Stimulated activated memory B cell treated with anti-CD40 and anti-IgM and Interleukin-4, amounts not matched to agents 10 μg/mL and 1 μg/mL and 100 μg/mL, for 72 hours (primary cell): ENCODE measurements at regions not wholly inside any gene's neighbourhood (a gene's known extent, or its start where the extent isn't known, plus 50 kb on each side); places are given as distances from the start of the nearest gene placed in this dataset.
"Not testable (repeated sequence)": the region's sequence is repeated elsewhere in the genome, so short reads cannot be mapped to it uniquely, and the experiment has no call there.

Experiments used
- ATAC-seq: fragments of 150-1000 bp; cut with Tn5 transposase; 2 replicates; pipeline ENCODE4 v1.10.0; 2021
- H3K27ac Mint-ChIP-seq: one replicate; pipeline ENCODE4 v1.8.0; 2022; ENCODE audit warnings: mild to moderate bottlenecking, mixed read lengths
- H3K27me3 Mint-ChIP-seq: one replicate; pipeline ENCODE4 v1.8.0; 2022; ENCODE audit warnings: mixed read lengths
- H3K36me3 Mint-ChIP-seq: one replicate; pipeline ENCODE4 v1.8.0; 2022; ENCODE audit warnings: mixed read lengths
- H3K4me1 Mint-ChIP-seq: one replicate; pipeline ENCODE4 v1.8.0; 2022; ENCODE audit warnings: mixed read lengths
- H3K4me3 Mint-ChIP-seq: one replicate; pipeline ENCODE4 v1.8.0; 2022; ENCODE audit warnings: mild to moderate bottlenecking, moderate library complexity, mixed read lengths
- H3K9me3 Mint-ChIP-seq: one replicate; pipeline ENCODE4 v1.8.0; 2022; ENCODE audit warnings: mixed read lengths

- not testable (repeated sequence) for H3K27me3 Mint-ChIP-seq, H3K36me3 Mint-ChIP-seq, H3K4me1 Mint-ChIP-seq, H3K27ac Mint-ChIP-seq, H3K9me3 Mint-ChIP-seq, H3K4me3 Mint-ChIP-seq
- peak; percentile 56 for ATAC-seq
Measured at GRCh38 chr1:206367955-206368622, 102.2 kb upstream of the IKBKE start.

GRCh38 chr1:206374725-206375124 is 95.6 kb upstream of the IKBKE start:
- not testable (repeated sequence) for H3K27me3 Mint-ChIP-seq, H3K27ac Mint-ChIP-seq, H3K36me3 Mint-ChIP-seq, H3K4me1 Mint-ChIP-seq, H3K4me3 Mint-ChIP-seq, ATAC-seq, H3K9me3 Mint-ChIP-seq

GRCh38 chr1:206375552-206375951 is 94.7 kb upstream of the IKBKE start:
- not testable (repeated sequence) for H3K27me3 Mint-ChIP-seq, ATAC-seq, H3K4me1 Mint-ChIP-seq, H3K36me3 Mint-ChIP-seq, H3K9me3 Mint-ChIP-seq, H3K27ac Mint-ChIP-seq, H3K4me3 Mint-ChIP-seq

GRCh38 chr1:206378506-206378905 is 91.8 kb upstream of the IKBKE start:
- H3K4me1 Mint-ChIP-seq, H3K27me3 Mint-ChIP-seq, ATAC-seq, H3K36me3 Mint-ChIP-seq, H3K27ac Mint-ChIP-seq, H3K9me3 Mint-ChIP-seq, H3K4me3 Mint-ChIP-seq: not testable (repeated sequence)

GRCh38 chr1:206379245-206379644 is 91.0 kb upstream of the IKBKE start:
- H3K27me3 Mint-ChIP-seq, H3K27ac Mint-ChIP-seq, ATAC-seq, H3K4me3 Mint-ChIP-seq, H3K4me1 Mint-ChIP-seq, H3K36me3 Mint-ChIP-seq, H3K9me3 Mint-ChIP-seq: not testable (repeated sequence)

- not testable (repeated sequence) for H3K27me3 Mint-ChIP-seq, ATAC-seq, H3K36me3 Mint-ChIP-seq, H3K4me3 Mint-ChIP-seq, H3K4me1 Mint-ChIP-seq, H3K27ac Mint-ChIP-seq, H3K9me3 Mint-ChIP-seq
Measured at GRCh38 chr1:206380163-206380790, 90.0 kb upstream of the IKBKE start.

GRCh38 chr1:206380791-206381610 is 89.3 kb upstream of the IKBKE start:
- H3K4me3 Mint-ChIP-seq, H3K9me3 Mint-ChIP-seq, H3K27me3 Mint-ChIP-seq, H3K4me1 Mint-ChIP-seq, H3K36me3 Mint-ChIP-seq, H3K27ac Mint-ChIP-seq: not testable (repeated sequence)
- peak; percentile 76 for ATAC-seq

- H3K36me3 Mint-ChIP-seq, H3K27ac Mint-ChIP-seq, H3K4me3 Mint-ChIP-seq: not testable (repeated sequence)
Measured at GRCh38 chr1:206384029-206384807, 86.1 kb upstream of the IKBKE start.

GRCh38 chr1:206384891-206385290 is 85.4 kb upstream of the IKBKE start:
- not testable (repeated sequence) for H3K9me3 Mint-ChIP-seq, H3K36me3 Mint-ChIP-seq, H3K4me3 Mint-ChIP-seq, ATAC-seq, H3K4me1 Mint-ChIP-seq, H3K27ac Mint-ChIP-seq, H3K27me3 Mint-ChIP-seq

More at GRCh38 chr1:206384029-206384807, 86.1 kb upstream of the IKBKE start:
- peak; percentile 77 for ATAC-seq
- H3K9me3 Mint-ChIP-seq, H3K27me3 Mint-ChIP-seq, H3K4me1 Mint-ChIP-seq: not testable (repeated sequence)

- not testable (repeated sequence) for H3K9me3 Mint-ChIP-seq, H3K4me3 Mint-ChIP-seq, H3K27me3 Mint-ChIP-seq, H3K27ac Mint-ChIP-seq, ATAC-seq, H3K36me3 Mint-ChIP-seq, H3K4me1 Mint-ChIP-seq
Measured at GRCh38 chr1:206387631-206388030, 82.6 kb upstream of the IKBKE start.

GRCh38 chr1:206391903-206392302 is 78.4 kb upstream of the IKBKE start:
- H3K9me3 Mint-ChIP-seq, H3K4me3 Mint-ChIP-seq, H3K27ac Mint-ChIP-seq, H3K27me3 Mint-ChIP-seq, H3K4me1 Mint-ChIP-seq, H3K36me3 Mint-ChIP-seq, ATAC-seq: not testable (repeated sequence)

- not testable (repeated sequence) for H3K27me3 Mint-ChIP-seq, H3K36me3 Mint-ChIP-seq, H3K9me3 Mint-ChIP-seq, H3K4me1 Mint-ChIP-seq, H3K27ac Mint-ChIP-seq, ATAC-seq, H3K4me3 Mint-ChIP-seq
Measured at GRCh38 chr1:206397501-206397900, 72.8 kb upstream of the IKBKE start.

GRCh38 chr1:206398261-206398660 is 72.0 kb upstream of the IKBKE start:
- not testable (repeated sequence) for H3K4me1 Mint-ChIP-seq, H3K36me3 Mint-ChIP-seq, H3K27me3 Mint-ChIP-seq, H3K9me3 Mint-ChIP-seq, ATAC-seq, H3K27ac Mint-ChIP-seq, H3K4me3 Mint-ChIP-seq

- H3K27me3 Mint-ChIP-seq, H3K4me3 Mint-ChIP-seq, H3K27ac Mint-ChIP-seq, H3K36me3 Mint-ChIP-seq, ATAC-seq, H3K4me1 Mint-ChIP-seq, H3K9me3 Mint-ChIP-seq: not testable (repeated sequence)
Measured at GRCh38 chr1:206403612-206404307, 66.5 kb upstream of the IKBKE start.
